ENCODE measurements at regions not wholly inside any gene's neighbourhood (a gene's known extent, or its start where the extent isn't known, plus 50 kb on each side); places are given as distances from the start of the nearest gene placed in this dataset.

- Histone ChIP-seq H2AFZ (ENCODE audit: low read depth, low read length) (no peak overlapping the region), H3K36me3 (ENCODE audit: control insufficient read depth, insufficient read depth, low read length) (no peaks in the 10 kb centered on the region), H3K9ac (ENCODE audit: insufficient read depth in 1 of 2, low read depth in 2 of 2, low read length in 2 of 2) (no peak overlapping the region; a peak in 1 of 4 replicates), H3K9me3 (replicated peaks; ENCODE audit: control insufficient read depth, insufficient read depth, low read depth, low read length) (no peaks in the 10 kb centered on the region), H3K9me1 (ENCODE audit: control insufficient read depth, insufficient read depth, low read length) (no peaks in the 10 kb centered on the region), H3K79me2 (ENCODE audit: control insufficient read depth, insufficient read depth, low read length) (peaks cover 36% of the 10 kb centered on the region), H3K4me3 (no peak overlapping the region), H3K4me2 (ENCODE audit: insufficient read depth, low read length) (no peak overlapping the region), H3K27ac (ENCODE audit: extremely low read depth, low read depth, low read length) (no peak overlapping the region), H4K20me1 (replicated peaks; ENCODE audit: control insufficient read depth, insufficient read depth, low read length) (no peaks in the 10 kb centered on the region; the same call in 1 of the 2 replicates), H3K4me1 (replicated peaks in 1 of 2; ENCODE audit: control insufficient read depth in 2 of 2, insufficient read depth in 2 of 2, low read length in 2 of 2) (peaks cover 20 to 62% of the 10 kb centered on the region in 2 experiments), H3K27me3 (ENCODE audit: control insufficient read depth in 2 of 2, insufficient read depth in 2 of 2, low read length in 2 of 2) (no peaks in the 10 kb centered on the region)
- FAIRE-seq (no peak), ATAC-seq (no peak), DNase-seq (ENCODE audit: extremely low read depth in 1 of 4, low spot score in 3 of 4) (no peak)
- WGBS (ENCODE audit: insufficient coverage, low coverage, missing lambda C conversion rate) = 85% methylated on average over 7 of the region's 7 CpGs
- in situ Hi-C loops (cut with MboI) = no loop called here
- intact Hi-C loops (cut with micrococcal nuclease) = no loop called here
- TF ChIP-seq HCFC1 (IDR thresholded peaks at IDR 0.05; ENCODE audit: low read depth, low read length) = no peak
- no peak for TF ChIP-seq TAF7 (tag; IDR thresholded peaks at IDR 0.05)
- no peak for TF ChIP-seq CBX8 (IDR thresholded peaks at IDR 0.05; ENCODE audit: borderline replicate concordance, extremely low read depth, low read depth, low read length, poor library complexity, severe bottlenecking)
- TF ChIP-seq EP400 (IDR thresholded peaks at IDR 0.05) = no peak
- TF ChIP-seq, protein P1, sequence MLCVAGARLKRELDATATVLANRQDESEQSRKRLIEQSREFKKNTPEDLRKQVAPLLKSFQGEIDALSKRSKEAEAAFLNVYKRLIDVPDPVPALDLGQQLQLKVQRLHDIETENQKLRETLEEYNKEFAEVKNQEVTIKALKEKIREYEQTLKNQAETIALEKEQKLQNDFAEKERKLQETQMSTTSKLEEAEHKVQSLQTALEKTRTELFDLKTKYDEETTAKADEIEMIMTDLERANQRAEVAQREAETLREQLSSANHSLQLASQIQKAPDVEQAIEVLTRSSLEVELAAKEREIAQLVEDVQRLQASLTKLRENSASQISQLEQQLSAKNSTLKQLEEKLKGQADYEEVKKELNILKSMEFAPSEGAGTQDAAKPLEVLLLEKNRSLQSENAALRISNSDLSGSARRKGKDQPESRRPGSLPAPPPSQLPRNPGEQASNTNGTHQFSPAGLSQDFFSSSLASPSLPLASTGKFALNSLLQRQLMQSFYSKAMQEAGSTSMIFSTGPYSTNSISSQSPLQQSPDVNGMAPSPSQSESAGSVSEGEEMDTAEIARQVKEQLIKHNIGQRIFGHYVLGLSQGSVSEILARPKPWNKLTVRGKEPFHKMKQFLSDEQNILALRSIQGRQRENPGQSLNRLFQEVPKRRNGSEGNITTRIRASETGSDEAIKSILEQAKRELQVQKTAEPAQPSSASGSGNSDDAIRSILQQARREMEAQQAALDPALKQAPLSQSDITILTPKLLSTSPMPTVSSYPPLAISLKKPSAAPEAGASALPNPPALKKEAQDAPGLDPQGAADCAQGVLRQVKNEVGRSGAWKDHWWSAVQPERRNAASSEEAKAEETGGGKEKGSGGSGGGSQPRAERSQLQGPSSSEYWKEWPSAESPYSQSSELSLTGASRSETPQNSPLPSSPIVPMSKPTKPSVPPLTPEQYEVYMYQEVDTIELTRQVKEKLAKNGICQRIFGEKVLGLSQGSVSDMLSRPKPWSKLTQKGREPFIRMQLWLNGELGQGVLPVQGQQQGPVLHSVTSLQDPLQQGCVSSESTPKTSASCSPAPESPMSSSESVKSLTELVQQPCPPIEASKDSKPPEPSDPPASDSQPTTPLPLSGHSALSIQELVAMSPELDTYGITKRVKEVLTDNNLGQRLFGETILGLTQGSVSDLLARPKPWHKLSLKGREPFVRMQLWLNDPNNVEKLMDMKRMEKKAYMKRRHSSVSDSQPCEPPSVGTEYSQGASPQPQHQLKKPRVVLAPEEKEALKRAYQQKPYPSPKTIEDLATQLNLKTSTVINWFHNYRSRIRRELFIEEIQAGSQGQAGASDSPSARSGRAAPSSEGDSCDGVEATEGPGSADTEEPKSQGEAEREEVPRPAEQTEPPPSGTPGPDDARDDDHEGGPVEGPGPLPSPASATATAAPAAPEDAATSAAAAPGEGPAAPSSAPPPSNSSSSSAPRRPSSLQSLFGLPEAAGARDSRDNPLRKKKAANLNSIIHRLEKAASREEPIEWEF (CRISPR knock-in tag; IDR thresholded peaks at IDR 0.05) = no peak
- CTCF ChIA-PET (ENCODE audit: low intra/inter-chr PET ratio) = no interaction called here
- POLR2A ChIA-PET = no interaction called here
- BruUV-seq (replicated peaks) = no TSS peak
Measured at GRCh38 chr17:77318021-77318420, 177.3 kb downstream of the SEC14L1 start.
